NCI-H1092 treated with DMSO at 0.1 percent for 48 hours (cell line): ENCODE measurements at regions not wholly inside any gene's neighbourhood (a gene's known extent, or its start where the extent isn't known, plus 50 kb on each side); places are given as distances from the start of the nearest gene placed in this dataset.
A peak's percentile ranks its signal among the peaks of the same experiment; 100 is the strongest.
"Not testable (repeated sequence)": the region's sequence is repeated elsewhere in the genome, so short reads cannot be mapped to it uniquely, and the experiment has no call there.

Source experiments
- DNase-seq: peaks from one replicate; lab custom pipeline; 2025; lab: John Stamatoyannopoulos, UW

- DNase-seq: not testable (repeated sequence)
These were observed 86.9 kb upstream of the FZD7 start for GRCh38 chr2:201946746-201947145.

GRCh38 chr2:201947287-201947686 is 86.4 kb upstream of the FZD7 start:
- no peak for DNase-seq

- DNase-seq: no peak
These were observed 84.3 kb upstream of the FZD7 start for GRCh38 chr2:201949181-201949926.

GRCh38 chr2:201949927-201950246 is 83.8 kb upstream of the FZD7 start:
- no peak for DNase-seq

- no peak for DNase-seq
These were observed 83.0 kb upstream of the FZD7 start for GRCh38 chr2:201950606-201951005.

- DNase-seq: peak; percentile 8
These were observed 81.5 kb upstream of the FZD7 start for GRCh38 chr2:201952187-201952586.

- DNase-seq: no peak
These were observed 80.3 kb upstream of the FZD7 start for GRCh38 chr2:201953396-201953795.

GRCh38 chr2:201953880-201954279 is 79.8 kb upstream of the FZD7 start:
- no peak for DNase-seq

GRCh38 chr2:201955231-201955630 is 78.4 kb upstream of the FZD7 start:
- no peak for DNase-seq

- DNase-seq: no peak
These were observed 77.9 kb upstream of the FZD7 start for GRCh38 chr2:201955702-201956141.

GRCh38 chr2:201956361-201956760 is 77.3 kb upstream of the FZD7 start:
- DNase-seq: no peak

- DNase-seq: no peak
These were observed 76.6 kb upstream of the FZD7 start for GRCh38 chr2:201957091-201957490.

GRCh38 chr2:201959198-201959597 is 74.5 kb upstream of the FZD7 start:
- no peak for DNase-seq

- no peak for DNase-seq
These were observed 74.0 kb upstream of the FZD7 start for GRCh38 chr2:201959626-201960025.

- no peak for DNase-seq
These were observed 73.3 kb upstream of the FZD7 start for GRCh38 chr2:201960305-201960704.

GRCh38 chr2:201961401-201961800 is 72.3 kb upstream of the FZD7 start:
- DNase-seq: no peak

GRCh38 chr2:201962774-201963562 is 70.7 kb upstream of the FZD7 start:
- no peak for DNase-seq

GRCh38 chr2:201964011-201964410 is 69.6 kb upstream of the FZD7 start:
- no peak for DNase-seq

- DNase-seq: peak; percentile 73
These were observed 68.9 kb upstream of the FZD7 start for GRCh38 chr2:201964631-201965206.

GRCh38 chr2:201965550-201965949 is 68.1 kb upstream of the FZD7 start:
- no peak for DNase-seq

- peak; percentile 36 for DNase-seq
These were observed 66.8 kb upstream of the FZD7 start for GRCh38 chr2:201966691-201967438.

- no peak for DNase-seq
These were observed 65.6 kb upstream of the FZD7 start for GRCh38 chr2:201968050-201968449.
